ENCODE measurements at regions not wholly inside any gene's neighbourhood (a gene's known extent, or its start where the extent isn't known, plus 50 kb on each side); places are given as distances from the start of the nearest gene placed in this dataset.

- Histone ChIP-seq H3K79me2 (ENCODE audit: insufficient read depth, low read length) (no peaks in the 10 kb centered on the region), H3K4me1 (ENCODE audit: control insufficient read depth in 1 of 2, insufficient read depth in 2 of 2, low read length in 2 of 2) (no peaks in the 10 kb centered on the region), H3K4me3 (replicated peaks in 1 of 3; ENCODE audit: low read depth in 2 of 3, low read length in 3 of 3) (no peak overlapping the region), H3K9ac (ENCODE audit: insufficient read depth, low read length, poor library complexity, severe bottlenecking) (no peak overlapping the region), H3K36me3 (replicated peaks in 1 of 2; ENCODE audit: control insufficient read depth in 1 of 2, insufficient read depth in 2 of 2, low read length in 2 of 2) (no peaks in the 10 kb centered on the region), H4K20me1 (ENCODE audit: insufficient read depth, low read length) (no peaks in the 10 kb centered on the region), H2AFZ (ENCODE audit: insufficient read depth, low read depth, low read length, poor library complexity, severe bottlenecking) (no peak overlapping the region), H3K4me2 (replicated peaks; ENCODE audit: extremely low read depth, low read length, poor library complexity, severe bottlenecking) (no peak overlapping the region), H3K27me3 (ENCODE audit: control insufficient read depth in 2 of 2, insufficient read depth in 2 of 2, low read length in 2 of 2) (no peaks in the 10 kb centered on the region), H3K27ac (ENCODE audit: low read depth in 1 of 2, low read length in 2 of 2) (no peak overlapping the region), H3K9me3 (replicated peaks in 1 of 2; ENCODE audit: control insufficient read depth in 1 of 2, insufficient read depth in 1 of 2, low read length in 2 of 2) (no peaks in the 10 kb centered on the region)
- WGBS (ENCODE audit: insufficient coverage), result no CpG with 5 or more reads among the region's 8 CpGs
- no peak for DNase-seq
- no peaks in the 10 kb centered on the region for H3K27me3 Mint-ChIP-seq (ENCODE audit: low read depth in 3 of 3)
- H3K4me1 Mint-ChIP-seq, result peaks cover 2% of the 10 kb centered on the region
- peaks cover 2 to 5% of the 10 kb centered on the region in 2 donors for H3K36me3 Mint-ChIP-seq
- H3K27ac Mint-ChIP-seq, result no peak overlapping the region
- no peak overlapping the region for H3K4me3 Mint-ChIP-seq
- intact Hi-C loops (cut with micrococcal nuclease), result no loop called here
- no peak for TF ChIP-seq CTCF (IDR thresholded peaks at IDR 0.05)
- peaks cover 0 to 2% (median 0%) of the 10 kb centered on the region in 7 donors for H3K9me3 Mint-ChIP-seq
Measured at GRCh38 chr2:8168022-8168717, 513.7 kb upstream of the ID2 start.

GRCh38 chr2:8168876-8169424 lies 512.9 kb upstream of the ID2 start:
- H3K27ac Mint-ChIP-seq, result no peak overlapping the region
- H3K4me1 Mint-ChIP-seq, result peaks cover 6% of the 10 kb centered on the region
- no peaks in the 10 kb centered on the region for H3K79me2 ChIP-seq (ENCODE audit: insufficient read depth, low read length)
- H3K27me3 ChIP-seq (ENCODE audit: control insufficient read depth in 2 of 2, insufficient read depth in 2 of 2, low read length in 2 of 2), result no peaks in the 10 kb centered on the region
- no peak for TF ChIP-seq CTCF (IDR thresholded peaks at IDR 0.05)
- no peaks in the 10 kb centered on the region for H4K20me1 ChIP-seq (ENCODE audit: insufficient read depth, low read length)
- no peaks in the 10 kb centered on the region for H3K9me3 ChIP-seq (replicated peaks in 1 of 2; ENCODE audit: control insufficient read depth in 1 of 2, insufficient read depth in 1 of 2, low read length in 2 of 2)
- no peak overlapping the region for H2AFZ ChIP-seq (ENCODE audit: insufficient read depth, low read depth, low read length, poor library complexity, severe bottlenecking)
- H3K4me2 ChIP-seq (replicated peaks; ENCODE audit: extremely low read depth, low read length, poor library complexity, severe bottlenecking), result no peak overlapping the region
- no peaks in the 10 kb centered on the region for H3K27me3 Mint-ChIP-seq (ENCODE audit: low read depth in 3 of 3)
- H3K4me3 ChIP-seq (replicated peaks in 1 of 3; ENCODE audit: low read depth in 2 of 3, low read length in 3 of 3), result no peak overlapping the region
- no peaks in the 10 kb centered on the region for H3K36me3 ChIP-seq (replicated peaks in 1 of 2; ENCODE audit: control insufficient read depth in 1 of 2, insufficient read depth in 2 of 2, low read length in 2 of 2)
- H3K9ac ChIP-seq (ENCODE audit: insufficient read depth, low read length, poor library complexity, severe bottlenecking), result no peak overlapping the region
- intact Hi-C loops (cut with micrococcal nuclease), result no loop called here
- no peak overlapping the region for H3K27ac ChIP-seq (ENCODE audit: low read depth in 1 of 2, low read length in 2 of 2)
- H3K36me3 Mint-ChIP-seq, result peaks cover 2 to 5% of the 10 kb centered on the region in 2 donors
- H3K4me3 Mint-ChIP-seq, result no peak overlapping the region
- peaks cover 0 to 2% (median 0%) of the 10 kb centered on the region in 7 donors for H3K9me3 Mint-ChIP-seq
- DNase-seq, result no peak
- WGBS (ENCODE audit: insufficient coverage), result 100% methylated on average over 1 of the region's 2 CpGs
- H3K4me1 ChIP-seq (ENCODE audit: control insufficient read depth in 1 of 2, insufficient read depth in 2 of 2, low read length in 2 of 2), result peaks cover 0 to 1% of the 10 kb centered on the region in 2 donors

All from CD14-positive monocyte (primary cell).